ENCODE measurements at regions not wholly inside any gene's neighbourhood (a gene's known extent, or its start where the extent isn't known, plus 50 kb on each side); places are given as distances from the start of the nearest gene placed in this dataset.

GRCh38 chr1:8076176-8076575, 50.1 kb upstream of the ERRFI1 start:
- peak overlapping the region in 1 of 2 donors; percentile 31 for H3K27ac ChIP-seq
- H3K9me3 ChIP-seq, result no peaks in the 10 kb centered on the region
- no peak overlapping the region for H3K4me3 ChIP-seq
- H3K4me1 ChIP-seq, result peaks cover 14 to 30% of the 10 kb centered on the region in 2 donors
- intact Hi-C loops (cut with DNase I), result loop anchor here (2.0 to 5.0 kb wide), 2 partner anchors 21 to 61 kb away; no protein-coding TSS in a partner anchor
- H3K36me3 ChIP-seq, result no peaks in the 10 kb centered on the region
- no peak for TF ChIP-seq CTCF (IDR thresholded peaks at IDR 0.05)
- H3K27me3 ChIP-seq, result no peaks in the 10 kb centered on the region
- no peak for DNase-seq (ENCODE audit: low spot score in 2 of 2)
